Naive B cell (primary cell): ENCODE measurements at regions not wholly inside any gene's neighbourhood (a gene's known extent, or its start where the extent isn't known, plus 50 kb on each side); places are given as distances from the start of the nearest gene placed in this dataset.
A peak's percentile ranks its signal among the peaks of the same experiment; 100 is the strongest.

Experiments used
- ATAC-seq, 2 donors: fragments of 150-1000 bp; cut with Tn5 transposase; 2 replicates each; pipeline ENCODE4 v1.10.0; 2021; ENCODE audit warnings: low read depth in 2 of 2, mild to moderate bottlenecking in 2 of 2, moderate library complexity in 2 of 2
- DNase-seq: peaks from one replicate; pipeline ENCODE4 v3.0.0; 2022
- H3K27ac Mint-ChIP-seq, 6 donors: one replicate each; pipeline ENCODE4 v1.8.0; 2020 to 2022; ENCODE audit warnings: mild to moderate bottlenecking in 6 of 6, mixed read lengths in 6 of 6, moderate library complexity in 5 of 6, inconsistent platforms in 2 of 6
- H3K27me3 Mint-ChIP-seq, 3 donors: one replicate each; pipeline ENCODE4 v1.8.0; 2021 to 2022; ENCODE audit warnings: mixed read lengths in 3 of 3, mild to moderate bottlenecking in 1 of 3
- H3K36me3 Mint-ChIP-seq, 2 donors: one replicate each; pipeline ENCODE4 v1.8.0; 2020 to 2022; ENCODE audit warnings: mixed read lengths in 2 of 2, inconsistent platforms in 1 of 2, mild to moderate bottlenecking in 1 of 2
- H3K4me1 Mint-ChIP-seq, 3 donors: one replicate each; pipeline ENCODE4 v1.8.0; 2020 to 2022; ENCODE audit warnings: mixed read lengths in 3 of 3, inconsistent platforms in 1 of 3, mild to moderate bottlenecking in 1 of 3, moderate library complexity in 1 of 3
- H3K4me3 Mint-ChIP-seq, 8 donors: one replicate each; pipeline ENCODE4 v1.8.0; 2020 to 2022; ENCODE audit warnings: mild to moderate bottlenecking in 8 of 8, mixed read lengths in 8 of 8, moderate library complexity in 8 of 8, inconsistent platforms in 2 of 8
- H3K9me3 Mint-ChIP-seq, 7 donors: one replicate each; pipeline ENCODE4 v1.8.0; 2020 to 2022; ENCODE audit warnings: mixed read lengths in 7 of 7, mild to moderate bottlenecking in 5 of 7, inconsistent platforms in 2 of 7, moderate library complexity in 1 of 7

DNA sequence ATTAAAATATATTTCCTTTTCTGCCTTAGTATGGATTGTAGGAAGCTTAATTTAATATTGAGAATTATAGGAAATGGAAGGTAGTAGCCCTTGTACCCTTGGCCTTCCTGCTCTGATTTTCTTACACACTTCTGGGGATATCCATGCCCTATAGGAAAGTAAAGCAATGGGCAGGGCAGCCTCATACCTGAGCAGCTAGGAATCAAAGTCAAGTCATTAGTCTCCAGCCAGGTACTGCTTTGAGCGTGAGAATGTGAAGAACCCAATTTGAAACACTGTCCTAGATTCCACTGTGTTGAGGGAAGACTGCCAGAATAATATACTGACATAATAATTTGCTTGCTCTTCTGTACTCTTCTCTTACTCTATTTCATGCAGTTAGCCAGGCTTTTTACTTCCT, 51.0 kb upstream of the L3MBTL3 start:
- peaks cover 13 to 39% (median 32%) of the 10 kb centered on the region in 3 donors for H3K27me3 Mint-ChIP-seq
- DNase-seq (no peak), ATAC-seq (no peak)
- H3K4me3 Mint-ChIP-seq: no peak overlapping the region
- H3K36me3 Mint-ChIP-seq: peaks cover 0 to 14% of the 10 kb centered on the region in 2 donors
- H3K4me1 Mint-ChIP-seq: no peaks in the 10 kb centered on the region
- no peak overlapping the region for H3K27ac Mint-ChIP-seq
- peaks cover 0 to 14% (median 2%) of the 10 kb centered on the region in 7 donors for H3K9me3 Mint-ChIP-seq

DNA sequence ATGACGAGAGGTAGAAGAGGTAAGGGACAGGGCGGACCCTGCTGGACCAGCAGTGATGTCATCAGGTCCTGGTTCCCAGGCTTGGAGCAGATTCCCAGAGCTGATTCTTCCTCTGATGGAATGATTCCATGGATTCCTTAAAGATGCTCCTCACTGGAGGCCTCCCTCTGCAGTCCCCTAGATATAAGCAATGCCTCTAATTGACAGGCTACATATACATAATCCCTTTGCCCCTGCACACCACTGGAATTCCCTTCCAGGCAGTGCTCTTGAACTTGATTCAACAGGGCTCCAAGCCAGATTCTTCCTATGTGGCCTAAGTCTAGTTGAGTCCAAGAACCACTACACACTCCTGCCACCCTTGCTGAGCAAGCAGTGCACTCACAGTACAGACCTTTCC, 52.3 kb upstream of the L3MBTL3 start:
- H3K27ac Mint-ChIP-seq: no peak overlapping the region
- ATAC-seq (no peak), DNase-seq (no peak)
- H3K27me3 Mint-ChIP-seq: peaks cover 4 to 35% (median 30%) of the 10 kb centered on the region in 3 donors
- H3K4me3 Mint-ChIP-seq: no peak overlapping the region
- H3K9me3 Mint-ChIP-seq: peaks cover 0 to 14% (median 2%) of the 10 kb centered on the region in 7 donors
- H3K36me3 Mint-ChIP-seq: peaks cover 0 to 14% of the 10 kb centered on the region in 2 donors
- no peaks in the 10 kb centered on the region for H3K4me1 Mint-ChIP-seq

DNA sequence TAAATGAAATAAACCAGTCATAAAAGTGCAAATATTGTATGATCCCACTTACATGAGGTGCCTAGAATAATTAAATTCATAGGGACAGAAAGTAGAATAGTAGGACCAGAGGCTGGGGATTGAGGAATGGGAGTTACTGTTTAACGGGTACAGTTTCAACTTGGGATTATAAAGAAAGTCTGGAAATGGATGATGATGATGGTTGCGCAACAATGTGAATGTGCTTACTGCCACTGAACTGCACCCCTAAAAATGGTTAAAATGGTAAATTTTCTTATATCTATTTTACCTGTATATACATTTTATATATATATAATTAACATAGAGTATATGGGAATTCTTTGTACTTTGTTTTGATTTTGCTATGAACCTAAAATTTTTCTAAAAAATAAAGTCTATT, 53.3 kb upstream of the L3MBTL3 start:
- H3K27ac Mint-ChIP-seq: no peak overlapping the region

DNA sequence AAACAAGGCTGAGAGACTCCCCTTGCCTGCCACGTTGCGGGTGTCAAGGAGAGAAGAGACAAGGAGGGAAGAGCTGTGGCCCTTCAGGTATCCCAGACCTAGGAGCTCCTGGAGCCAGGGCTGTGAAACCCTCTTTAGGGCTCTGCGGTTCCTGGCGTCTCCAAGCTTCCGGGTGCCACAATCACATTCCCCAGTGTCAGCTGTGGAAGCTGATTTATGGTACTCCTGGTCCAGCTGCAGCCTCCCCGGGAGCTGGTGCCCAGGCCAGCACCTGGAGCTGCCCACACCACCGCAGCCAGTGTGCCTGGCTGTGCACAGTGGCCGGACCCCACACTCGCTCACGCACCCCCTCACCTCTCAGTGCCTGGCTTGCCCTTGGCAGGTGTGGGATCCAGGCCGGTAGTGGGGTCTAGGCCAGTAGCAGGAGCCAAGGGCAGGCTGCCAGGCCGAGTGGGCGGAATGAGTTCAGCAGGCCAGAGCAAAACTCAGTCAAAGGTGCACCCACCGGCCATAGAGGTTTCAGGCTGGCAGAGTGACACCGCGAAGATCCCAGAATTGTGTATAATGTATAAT, 58.9 kb upstream of the L3MBTL3 start:
- H3K4me3 Mint-ChIP-seq: peak overlapping the region in 1 of 8 donors; percentile 50
- peaks cover 0 to 8% (median 0%) of the 10 kb centered on the region in 7 donors for H3K9me3 Mint-ChIP-seq
- H3K27me3 Mint-ChIP-seq: peaks cover 0 to 14% (median 10%) of the 10 kb centered on the region in 3 donors
- ATAC-seq (no peak), DNase-seq (no peak)
- peaks cover 0 to 9% of the 10 kb centered on the region in 2 donors for H3K36me3 Mint-ChIP-seq
- no peak overlapping the region for H3K27ac Mint-ChIP-seq
- H3K4me1 Mint-ChIP-seq: no peaks in the 10 kb centered on the region

More for the DNA sequence above, 53.3 kb upstream of the L3MBTL3 start:
- H3K4me1 Mint-ChIP-seq: no peaks in the 10 kb centered on the region
- peaks cover 0 to 25% (median 24%) of the 10 kb centered on the region in 3 donors for H3K27me3 Mint-ChIP-seq
- peaks cover 0 to 14% of the 10 kb centered on the region in 2 donors for H3K36me3 Mint-ChIP-seq
- DNase-seq: no peak
- ATAC-seq: no peak
- no peak overlapping the region for H3K4me3 Mint-ChIP-seq
- peaks cover 0 to 14% (median 2%) of the 10 kb centered on the region in 7 donors for H3K9me3 Mint-ChIP-seq

DNA sequence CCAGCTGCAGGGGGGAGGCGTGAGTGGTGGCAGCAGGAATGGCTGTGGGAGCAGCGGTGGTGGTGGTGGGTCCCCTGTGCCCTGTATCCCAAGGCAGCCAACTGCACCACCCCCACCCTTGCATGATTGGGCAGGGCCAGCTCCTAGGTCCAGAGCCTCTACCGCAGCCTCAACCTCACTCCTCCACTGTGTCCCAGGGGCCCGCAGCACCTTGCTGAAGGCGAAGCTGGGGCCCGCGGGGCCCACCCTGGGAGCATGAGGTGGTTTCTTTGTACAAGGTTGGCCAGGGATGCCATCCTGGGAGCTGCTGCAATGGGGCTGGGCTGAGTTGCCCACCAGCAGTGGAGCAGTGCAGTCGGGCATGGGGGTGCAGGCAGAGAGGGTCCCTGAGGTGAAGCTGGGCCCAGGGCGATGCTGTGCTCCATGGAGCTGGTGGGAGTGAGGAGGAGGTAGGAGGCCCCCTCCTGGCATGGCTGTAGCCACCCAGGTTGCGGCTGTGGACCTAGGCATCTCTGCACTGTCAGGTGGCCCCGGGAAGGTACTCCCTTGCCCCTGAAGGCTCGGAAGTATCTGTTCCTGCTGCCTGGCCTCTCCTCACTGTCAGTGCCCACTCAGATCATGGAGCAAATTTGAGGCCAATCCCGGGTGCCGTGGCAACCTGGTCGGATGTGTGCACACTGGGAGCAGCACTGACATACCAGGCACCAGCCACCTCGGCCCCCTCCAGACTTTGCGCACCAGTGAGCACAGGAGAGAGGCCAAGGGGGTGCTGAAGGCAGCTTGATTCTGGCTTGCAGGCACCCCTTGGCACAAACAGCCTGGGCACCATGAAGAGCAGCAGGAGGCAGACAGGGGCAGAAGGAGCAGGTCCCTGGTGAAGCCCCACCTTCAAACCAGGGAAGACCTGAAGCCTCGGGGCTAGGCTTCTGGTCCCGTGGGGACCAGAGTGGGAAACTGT, 60.2 kb upstream of the L3MBTL3 start:
- ATAC-seq: no peak
- H3K36me3 Mint-ChIP-seq: no peaks in the 10 kb centered on the region
- no peaks in the 10 kb centered on the region for H3K9me3 Mint-ChIP-seq
- no peaks in the 10 kb centered on the region for H3K4me1 Mint-ChIP-seq
- peak overlapping the region in 2 of 8 donors; percentile 4 to 42 for H3K4me3 Mint-ChIP-seq
- no peak overlapping the region for H3K27ac Mint-ChIP-seq
- H3K27me3 Mint-ChIP-seq: peaks cover 0 to 5% (median under 1%) of the 10 kb centered on the region in 3 donors
- DNase-seq: no peak

DNA sequence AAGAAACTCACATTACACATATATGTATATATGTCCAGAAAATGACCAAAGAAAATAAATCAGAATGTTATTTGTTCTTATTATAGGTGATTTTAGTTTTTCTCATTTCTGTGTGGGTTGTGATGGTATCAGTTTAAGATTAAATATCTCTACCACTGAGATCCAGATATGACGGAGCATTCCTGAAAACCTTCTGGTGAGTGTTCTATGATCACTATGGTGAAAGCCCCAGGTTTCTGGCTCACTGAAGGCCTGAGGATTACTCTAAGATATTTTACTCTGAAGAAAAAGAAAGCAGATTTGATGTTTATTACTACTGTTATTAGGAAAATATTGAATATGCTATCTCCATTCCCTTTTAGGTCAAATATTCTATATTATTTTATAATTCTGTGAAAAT, 62.8 kb upstream of the L3MBTL3 start:
- Mint-ChIP-seq H3K9me3 (no peaks in the 10 kb centered on the region), H3K4me3 (no peak overlapping the region), H3K27ac (no peak overlapping the region), H3K4me1 (no peaks in the 10 kb centered on the region), H3K36me3 (no peaks in the 10 kb centered on the region), H3K27me3 (peaks cover 4 to 11% (median 7%) of the 10 kb centered on the region in 3 donors)
- no peak for DNase-seq
- ATAC-seq: no peak

DNA sequence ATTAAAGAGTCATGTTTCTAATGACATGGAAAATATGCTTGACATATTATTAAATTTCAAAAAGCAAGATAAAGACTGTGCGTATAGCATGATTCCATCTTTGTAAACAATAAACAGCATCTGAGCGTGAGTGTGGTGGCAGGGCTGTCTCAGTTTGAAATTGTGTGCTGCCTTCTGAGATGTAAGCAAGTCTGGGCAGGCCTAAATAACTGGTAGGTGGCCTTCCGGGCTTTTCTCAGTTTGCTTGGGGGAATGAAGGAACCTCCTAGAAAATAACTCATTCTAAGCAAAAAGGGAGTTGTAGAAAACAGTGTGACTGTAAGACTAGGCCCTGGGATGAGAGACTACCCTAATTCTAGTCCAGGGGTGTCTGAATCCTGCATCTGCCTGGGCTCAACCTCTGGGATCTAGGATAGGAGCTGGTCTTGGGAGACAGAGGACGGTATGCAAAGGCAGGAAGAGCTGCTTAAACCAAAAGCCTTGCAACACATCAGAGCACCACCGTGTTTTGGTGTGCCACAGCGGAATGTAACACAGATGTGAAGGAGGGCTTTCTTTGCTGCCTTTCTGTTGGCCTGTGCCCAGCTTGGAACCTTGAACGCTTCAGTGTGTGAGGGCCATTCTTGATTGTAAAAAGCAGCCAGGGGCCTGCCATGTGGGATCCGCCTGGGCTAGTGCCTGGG, 63.5 kb upstream of the L3MBTL3 start:
- no peaks in the 10 kb centered on the region for H3K4me1 Mint-ChIP-seq
- no peak overlapping the region for H3K4me3 Mint-ChIP-seq
- no peaks in the 10 kb centered on the region for H3K36me3 Mint-ChIP-seq
- no peak overlapping the region for H3K27ac Mint-ChIP-seq
- no peak for ATAC-seq
- H3K27me3 Mint-ChIP-seq: peaks cover 4 to 11% (median 7%) of the 10 kb centered on the region in 3 donors
- no peak for DNase-seq
- H3K9me3 Mint-ChIP-seq: no peaks in the 10 kb centered on the region

DNA sequence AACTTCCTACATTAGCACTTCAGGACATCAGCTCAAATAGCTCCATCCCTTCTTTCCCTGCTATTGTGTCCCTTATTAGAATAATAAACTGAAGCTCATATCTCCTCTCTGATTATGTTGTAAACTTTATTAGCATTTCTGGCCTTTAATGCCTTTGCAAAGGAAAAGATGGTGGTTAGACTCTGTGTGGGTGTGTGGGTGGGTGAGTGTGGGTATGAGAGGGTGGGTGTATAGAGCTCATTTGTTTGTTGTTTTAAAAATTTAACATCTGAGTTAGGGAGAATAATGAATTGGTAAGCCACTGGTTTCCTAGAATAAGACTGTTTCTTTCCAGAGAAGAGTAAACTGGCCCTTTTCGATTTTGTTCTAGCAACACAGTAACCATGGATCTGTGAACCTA, 70.6 kb upstream of the L3MBTL3 start:
- H3K9me3 Mint-ChIP-seq: no peaks in the 10 kb centered on the region
- ATAC-seq: no peak
- H3K4me1 Mint-ChIP-seq: no peaks in the 10 kb centered on the region
- H3K36me3 Mint-ChIP-seq: no peaks in the 10 kb centered on the region
- H3K27ac Mint-ChIP-seq: peak overlapping the region in 1 of 6 donors; percentile 48
- peaks cover 13 to 23% (median 18%) of the 10 kb centered on the region in 3 donors for H3K27me3 Mint-ChIP-seq
- H3K4me3 Mint-ChIP-seq: no peak overlapping the region
- DNase-seq: no peak

DNA sequence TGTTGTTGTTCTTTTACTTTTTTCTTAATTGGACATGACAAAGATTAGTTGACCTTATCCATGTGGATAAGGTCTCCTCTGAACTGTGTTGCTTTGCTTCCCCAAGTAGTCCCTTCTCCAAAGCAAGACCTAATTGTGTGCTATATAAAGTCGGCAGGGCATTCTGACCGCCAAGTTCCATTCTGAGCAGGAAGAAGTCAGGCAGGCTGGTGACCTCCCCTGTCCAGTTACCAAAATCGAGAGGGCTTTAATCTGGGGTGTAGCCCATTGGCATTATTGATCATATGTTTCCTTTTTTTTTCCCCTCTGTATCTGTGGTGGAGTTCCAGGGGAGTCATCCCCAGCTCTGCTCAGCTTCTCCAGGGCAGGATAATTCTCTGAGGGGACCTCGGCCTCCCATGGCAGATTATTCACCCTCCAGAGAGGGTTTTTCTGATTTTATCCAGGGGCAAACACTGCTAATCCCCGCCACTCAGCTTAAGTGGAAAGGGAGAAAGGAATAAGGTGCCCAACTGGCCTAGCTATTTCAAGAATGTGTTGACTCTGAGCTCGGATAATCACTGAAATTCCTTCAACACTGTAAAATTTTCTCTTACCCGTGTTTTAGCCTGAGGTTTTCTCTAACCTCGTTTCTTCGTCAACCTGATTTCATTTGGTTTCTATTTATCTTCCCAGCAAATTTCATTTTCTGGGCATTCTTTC, 71.8 kb upstream of the L3MBTL3 start:
- DNase-seq: no peak
- Mint-ChIP-seq H3K36me3 (no peaks in the 10 kb centered on the region), H3K4me1 (no peaks in the 10 kb centered on the region), H3K9me3 (no peaks in the 10 kb centered on the region), H3K4me3 (no peak overlapping the region), H3K27me3 (peaks cover 10 to 23% (median 12%) of the 10 kb centered on the region in 3 donors), H3K27ac (peak overlapping the region in 1 of 6 donors; percentile 13)
- ATAC-seq: no peak

DNA sequence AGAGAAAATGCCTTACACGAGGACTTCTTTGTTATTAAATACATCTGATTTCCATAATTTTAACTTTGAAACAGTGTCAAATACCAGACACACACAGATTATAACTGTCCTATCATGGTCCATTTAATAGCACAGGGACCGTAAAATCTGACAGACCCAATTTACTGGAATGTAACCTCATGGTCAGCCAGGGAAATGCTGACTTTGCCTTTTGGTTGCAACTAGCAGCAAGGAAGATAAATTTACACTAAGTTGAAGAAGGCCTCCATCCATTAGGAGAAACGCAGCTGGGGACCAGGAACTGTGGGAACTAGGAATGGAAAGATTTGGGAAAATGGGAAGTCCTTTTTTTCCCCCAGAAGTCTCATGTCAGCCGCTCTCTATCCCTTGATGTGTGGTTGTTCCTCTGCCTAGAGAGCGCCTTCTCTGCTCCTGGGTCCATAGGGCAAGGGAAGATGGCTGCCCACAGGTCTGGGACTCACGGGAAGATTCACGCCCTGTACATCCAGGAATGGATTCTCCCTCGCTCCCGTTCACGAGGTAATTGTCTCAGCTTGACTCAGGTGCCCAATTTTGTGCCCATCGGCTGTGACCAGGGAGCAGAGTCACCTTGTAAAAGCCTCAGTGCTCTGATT, 74.6 kb upstream of the L3MBTL3 start:
- H3K4me3 Mint-ChIP-seq: no peak overlapping the region
- DNase-seq (no peak), ATAC-seq (no peak)
- no peaks in the 10 kb centered on the region for H3K9me3 Mint-ChIP-seq
- H3K27ac Mint-ChIP-seq: no peak overlapping the region
- no peaks in the 10 kb centered on the region for H3K36me3 Mint-ChIP-seq
- peaks cover 13 to 46% (median 21%) of the 10 kb centered on the region in 3 donors for H3K27me3 Mint-ChIP-seq
- no peaks in the 10 kb centered on the region for H3K4me1 Mint-ChIP-seq

DNA sequence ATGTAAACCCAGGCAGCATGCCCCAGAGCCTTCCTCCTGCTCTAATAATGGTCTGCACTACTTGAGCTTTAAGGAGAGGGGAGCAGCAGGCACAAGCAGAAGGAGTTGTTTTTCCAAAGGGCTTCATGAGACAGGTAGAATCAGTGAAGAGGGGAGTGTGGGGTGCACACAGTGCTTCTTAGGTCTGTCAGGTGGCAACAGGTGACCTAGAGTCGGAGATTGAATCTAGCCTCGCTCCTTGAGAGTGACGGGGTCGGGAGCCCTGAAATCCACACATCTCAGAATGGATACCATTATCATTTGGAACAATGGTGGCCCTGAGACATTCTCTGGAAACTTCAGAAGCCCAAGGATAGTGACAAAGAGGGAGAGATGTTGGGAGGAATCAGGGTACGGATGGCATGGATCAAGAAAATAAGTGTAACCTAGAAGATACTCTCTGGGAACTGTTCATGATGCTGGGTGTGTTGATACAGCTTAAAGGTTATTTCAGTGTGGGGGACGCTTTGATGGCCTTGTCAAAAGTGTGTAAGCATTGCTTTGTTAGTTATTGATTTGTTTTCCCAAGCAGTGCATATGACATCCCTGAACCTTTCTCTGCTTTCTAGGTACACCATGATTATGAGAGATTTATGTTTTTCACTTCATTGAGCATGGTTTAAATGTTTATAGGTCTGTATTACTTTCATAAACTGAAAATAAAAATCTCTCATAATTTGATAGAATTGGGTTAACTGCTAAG, 77.8 kb upstream of the L3MBTL3 start:
- DNase-seq (no peak), ATAC-seq (no peak)
- Mint-ChIP-seq H3K4me3 (no peak overlapping the region), H3K4me1 (peaks cover 0 to 3% (median 2%) of the 10 kb centered on the region in 3 donors), H3K36me3 (no peaks in the 10 kb centered on the region), H3K27me3 (peaks cover 10 to 51% (median 20%) of the 10 kb centered on the region in 3 donors), H3K27ac (peak overlapping the region in 2 of 6 donors; percentile 32 to 51), H3K9me3 (no peaks in the 10 kb centered on the region)
